Tibial nerve (tissue), 4 donors: ENCODE measurements at regions not wholly inside any gene's neighbourhood (a gene's known extent, or its start where the extent isn't known, plus 50 kb on each side); places are given as distances from the start of the nearest gene placed in this dataset.
"Not testable (repeated sequence)": the region's sequence is repeated elsewhere in the genome, so short reads cannot be mapped to it uniquely, and the experiment has no call there.

ENCODE experiments used
- DNase-seq, 2 donors: peaks; one replicate each; pipeline ENCODE4 v3.0.0-alpha.2; 2019; ENCODE audit warnings: low spot score in 2 of 2
- H3K27ac ChIP-seq, 4 donors: fragments of 200-600 bp; sonication (generic) in 3 of 4; one replicate each; pipeline ENCODE4 v1.5.1; 2017 to 2019; ENCODE audit warnings: mild to moderate bottlenecking in 1 of 4
- H3K27me3 ChIP-seq, 2 donors: fragments of 200-600 bp; sonication (generic) in 1 of 2; one replicate each; pipeline versions ENCODE4 v1.5.1 to v1.6.0; 2017 to 2019
- H3K36me3 ChIP-seq, 3 donors: fragments of 200-600 bp; sonication (generic); one replicate each; pipeline ENCODE4 v1.5.1; 2018 to 2019
- H3K4me1 ChIP-seq, 4 donors: fragments of 200-600 bp; sonication (generic) in 3 of 4; one replicate each; pipeline ENCODE4 v1.5.1; 2017 to 2019
- H3K4me3 ChIP-seq, 4 donors: fragments of 200-600 bp; sonication (generic) in 3 of 4; one replicate each; pipeline ENCODE4 v1.5.1; 2017 to 2019; ENCODE audit warnings: mild to moderate bottlenecking in 1 of 4, moderate library complexity in 1 of 4
- H3K9me3 ChIP-seq, 4 donors: fragments of 200-600 bp; sonication (generic) in 3 of 4; one replicate each; pipeline ENCODE4 v1.5.1; 2017 to 2019
- CTCF ChIP-seq, 5 experiments: fragments of 200-600 bp in 3 of 5; fragments of 450-650 bp in 2 of 5; sonication (generic) in 3 of 5; IDR thresholded peaks; one replicate each; pipeline ENCODE4 v1.5.1; 2016 to 2019; ENCODE audit warnings: antibody characterized with exemption in 5 of 5, mild to moderate bottlenecking in 3 of 5, moderate library complexity in 2 of 5
- EP300 ChIP-seq, 2 donors: sonication (generic); formaldehyde crosslinking; IDR thresholded peaks; one replicate each; pipeline ENCODE4 v1.6.1; 2017; ENCODE audit warnings: antibody characterized with exemption in 2 of 2, mild to moderate bottlenecking in 1 of 2
- POLR2A ChIP-seq, 2 donors: fragments of 450-650 bp; IDR thresholded peaks; one replicate each; pipeline ENCODE4 v1.6.1; 2017; ENCODE audit warnings: antibody characterized with exemption in 2 of 2, mild to moderate bottlenecking in 2 of 2, moderate library complexity in 2 of 2
- WGBS, 2 donors: methylation state at CpG; one replicate each; pipeline ENCODE4 v1.1.5; 2018; 5-methylcytosine and 5-hydroxymethylcytosine counted together

- 67 to 79% methylated on average over 4 of the region's 4 CpGs for WGBS, 2 donors
- no peaks in the 10 kb centered on the region for H3K4me1 ChIP-seq
- no peak overlapping the region for H3K27ac ChIP-seq
- no peak for TF ChIP-seq EP300 (IDR thresholded peaks at IDR 0.05)
- TF ChIP-seq POLR2A (IDR thresholded peaks at IDR 0.05): no peak
- no peak for TF ChIP-seq CTCF (IDR thresholded peaks at IDR 0.05)
- no peak overlapping the region for H3K4me3 ChIP-seq
- no peaks in the 10 kb centered on the region for H3K9me3 ChIP-seq
- DNase-seq: no peak
- no peaks in the 10 kb centered on the region for H3K27me3 ChIP-seq
- no peaks in the 10 kb centered on the region for H3K36me3 ChIP-seq
These were observed 73.4 kb upstream of the PPM1H start for GRCh38 chr12:63008372-63008771.

- TF ChIP-seq POLR2A (IDR thresholded peaks at IDR 0.05) (no peak), CTCF (IDR thresholded peaks at IDR 0.05) (no peak), EP300 (IDR thresholded peaks at IDR 0.05) (no peak)
- H3K9me3 ChIP-seq: no peaks in the 10 kb centered on the region
- DNase-seq: no peak
- no peaks in the 10 kb centered on the region for H3K36me3 ChIP-seq
- H3K27me3 ChIP-seq: no peaks in the 10 kb centered on the region
- no peak overlapping the region for H3K27ac ChIP-seq
- H3K4me3 ChIP-seq: no peak overlapping the region
- WGBS, 2 donors: 61 to 80% methylated on average over 6 of the region's 6 CpGs
- no peaks in the 10 kb centered on the region for H3K4me1 ChIP-seq
These were observed 72.8 kb upstream of the PPM1H start for GRCh38 chr12:63007726-63008125.

- H3K9me3 ChIP-seq: no peaks in the 10 kb centered on the region
- 74 to 80% methylated on average over 4 of the region's 4 CpGs for WGBS, 2 donors
- no peaks in the 10 kb centered on the region for H3K27me3 ChIP-seq
- DNase-seq: no peak
- H3K27ac ChIP-seq: no peak overlapping the region
- H3K4me1 ChIP-seq: no peaks in the 10 kb centered on the region
- TF ChIP-seq POLR2A (IDR thresholded peaks at IDR 0.05): no peak
- no peak for TF ChIP-seq EP300 (IDR thresholded peaks at IDR 0.05)
- no peak for TF ChIP-seq CTCF (IDR thresholded peaks at IDR 0.05)
- no peak overlapping the region for H3K4me3 ChIP-seq
- no peaks in the 10 kb centered on the region for H3K36me3 ChIP-seq
These were observed 71.6 kb upstream of the PPM1H start for GRCh38 chr12:63006536-63006935.

- no peaks in the 10 kb centered on the region for H3K36me3 ChIP-seq
- DNase-seq: no peak
- no peaks in the 10 kb centered on the region for H3K9me3 ChIP-seq
- H3K27me3 ChIP-seq: no peaks in the 10 kb centered on the region
- TF ChIP-seq CTCF (IDR thresholded peaks at IDR 0.05) (no peak), EP300 (IDR thresholded peaks at IDR 0.05) (no peak), POLR2A (IDR thresholded peaks at IDR 0.05) (no peak)
- H3K4me1 ChIP-seq: no peaks in the 10 kb centered on the region
- no peak overlapping the region for H3K4me3 ChIP-seq
- no peak overlapping the region for H3K27ac ChIP-seq
These were observed 70.4 kb upstream of the PPM1H start for GRCh38 chr12:63005382-63005781.

- H3K4me1 ChIP-seq: no peaks in the 10 kb centered on the region
- H3K27ac ChIP-seq: no peak overlapping the region
- no peaks in the 10 kb centered on the region for H3K27me3 ChIP-seq
- H3K4me3 ChIP-seq: no peak overlapping the region
- 94 to 95% methylated on average over 22 of the region's 22 CpGs for WGBS, 2 donors
- DNase-seq: no peak
- TF ChIP-seq EP300 (IDR thresholded peaks at IDR 0.05): no peak
- no peak for TF ChIP-seq CTCF (IDR thresholded peaks at IDR 0.05)
- TF ChIP-seq POLR2A (IDR thresholded peaks at IDR 0.05): no peak
- H3K9me3 ChIP-seq: no peaks in the 10 kb centered on the region
- H3K36me3 ChIP-seq: no peaks in the 10 kb centered on the region
These were observed 68.4 kb upstream of the PPM1H start for GRCh38 chr12:63003223-63003819.

- not testable (repeated sequence) for H3K27me3 ChIP-seq, H3K27ac ChIP-seq, H3K4me1 ChIP-seq, H3K9me3 ChIP-seq, H3K36me3 ChIP-seq, H3K4me3 ChIP-seq, DNase-seq
- WGBS, 2 donors: 47 to 95% methylated on average over 2 of the region's 2 CpGs
These were observed 67.1 kb upstream of the PPM1H start for GRCh38 chr12:63002059-63002458.
